Body of pancreas (tissue), 4 donors: ENCODE measurements at regions not wholly inside any gene's neighbourhood (a gene's known extent, or its start where the extent isn't known, plus 50 kb on each side); places are given as distances from the start of the nearest gene placed in this dataset.

ENCODE experiments used
- ATAC-seq: fragments of 150-250 bp; one replicate; pipeline ENCODE4 v1.9.1; 2016
- DNase-seq, 4 donors: peaks; one replicate each; pipeline ENCODE4 v3.0.0-alpha.2; 2019
- H3K27ac ChIP-seq, 4 donors: fragments of 200-600 bp; sonication (generic); 1 replicate in 3 of 4; 2 replicates in 1 of 4; pipeline versions ENCODE4 v1.5.1 to v1.6.1; 2016 to 2019; ENCODE audit warnings: mild to moderate bottlenecking in 1 of 4, mixed read lengths in 1 of 4, moderate library complexity in 1 of 4
- H3K27me3 ChIP-seq, 2 donors: fragments of 200-600 bp; sonication (generic); one replicate each; pipeline ENCODE4 v1.6.0; 2016; ENCODE audit warnings: mild to moderate bottlenecking in 1 of 2
- H3K36me3 ChIP-seq, 2 donors: fragments of 200-600 bp; sonication (generic); replicated peaks in 1 of 2; 2 replicates each; pipeline ENCODE4 v1.5.1; 2016; ENCODE audit warnings: low read depth in 2 of 2; ENCODE audit not compliant: insufficient read depth in 1 of 2
- H3K4me1 ChIP-seq: fragments of 200-600 bp; sonication (generic); one replicate; pipeline ENCODE4 v1.6.0; 2016
- H3K4me3 ChIP-seq, 2 donors: fragments of 200-600 bp; sonication (generic); 1 replicate in 1 of 2; 2 replicates in 1 of 2; pipeline ENCODE4 v1.5.1; 2016 to 2019
- H3K9me3 ChIP-seq, 3 donors: fragments of 200-600 bp; sonication (generic); 1 replicate in 2 of 3; 2 replicates in 1 of 3; pipeline ENCODE4 v1.5.1; 2016
- POLR2A ChIP-seq, 3 donors: fragments of 450-650 bp; IDR thresholded peaks; one replicate each; pipeline ENCODE4 v1.6.1; 2016; ENCODE audit warnings: antibody characterized with exemption in 3 of 3, mild to moderate bottlenecking in 2 of 3
- WGBS, 2 donors: methylation state at CpG; one replicate each; pipeline ENCODE4 v1.1.5; 2017; 5-methylcytosine and 5-hydroxymethylcytosine counted together
- intact Hi-C: fragments of 100-400 bp; cut with DNase I; formaldehyde crosslinking; loops from one replicate; pipeline ENCODE4 v1.15.1; 2023
- TF ChIP-seq, protein P1 (sequence below), 7 experiments: fragments of 450-650 bp in 4 of 7; fragments of 200-600 bp in 3 of 7; sonication (generic) in 3 of 7; IDR thresholded peaks; one replicate each; pipeline ENCODE4 v1.5.1; 2016 to 2019; ENCODE audit warnings: antibody characterized with exemption in 7 of 7

DNA sequence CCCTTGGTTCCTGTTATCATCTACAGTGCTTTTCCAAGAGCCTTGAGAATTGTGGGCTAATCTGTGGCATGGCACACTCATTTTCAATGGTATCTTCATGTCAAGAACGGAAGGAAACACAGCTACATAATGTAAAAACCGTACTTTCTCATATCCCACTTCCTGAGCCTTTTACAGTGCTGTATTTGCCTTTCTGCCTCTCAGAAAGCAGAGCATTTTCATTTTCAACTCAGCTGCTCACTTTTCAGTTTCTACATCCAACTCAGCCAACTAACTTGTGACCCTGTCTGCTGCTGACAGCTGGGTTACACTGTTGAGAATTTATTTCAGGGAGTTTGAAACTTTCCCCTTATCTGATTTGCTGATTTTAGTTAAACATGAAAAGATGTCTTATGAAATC is 875.8 kb upstream of the KCND2 start:
- Histone ChIP-seq H3K4me1 (no peaks in the 10 kb centered on the region), H3K36me3 (no peaks in the 10 kb centered on the region), H3K27me3 (no peaks in the 10 kb centered on the region), H3K9me3 (no peaks in the 10 kb centered on the region), H3K4me3 (no peak overlapping the region), H3K27ac (no peak overlapping the region)
- 55 to 65% methylated on average over 2 of the region's 2 CpGs for WGBS, 2 donors
- TF ChIP-seq, protein P1, sequence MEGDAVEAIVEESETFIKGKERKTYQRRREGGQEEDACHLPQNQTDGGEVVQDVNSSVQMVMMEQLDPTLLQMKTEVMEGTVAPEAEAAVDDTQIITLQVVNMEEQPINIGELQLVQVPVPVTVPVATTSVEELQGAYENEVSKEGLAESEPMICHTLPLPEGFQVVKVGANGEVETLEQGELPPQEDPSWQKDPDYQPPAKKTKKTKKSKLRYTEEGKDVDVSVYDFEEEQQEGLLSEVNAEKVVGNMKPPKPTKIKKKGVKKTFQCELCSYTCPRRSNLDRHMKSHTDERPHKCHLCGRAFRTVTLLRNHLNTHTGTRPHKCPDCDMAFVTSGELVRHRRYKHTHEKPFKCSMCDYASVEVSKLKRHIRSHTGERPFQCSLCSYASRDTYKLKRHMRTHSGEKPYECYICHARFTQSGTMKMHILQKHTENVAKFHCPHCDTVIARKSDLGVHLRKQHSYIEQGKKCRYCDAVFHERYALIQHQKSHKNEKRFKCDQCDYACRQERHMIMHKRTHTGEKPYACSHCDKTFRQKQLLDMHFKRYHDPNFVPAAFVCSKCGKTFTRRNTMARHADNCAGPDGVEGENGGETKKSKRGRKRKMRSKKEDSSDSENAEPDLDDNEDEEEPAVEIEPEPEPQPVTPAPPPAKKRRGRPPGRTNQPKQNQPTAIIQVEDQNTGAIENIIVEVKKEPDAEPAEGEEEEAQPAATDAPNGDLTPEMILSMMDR (IDR thresholded peaks at IDR 0.05): no peak
- TF ChIP-seq POLR2A (IDR thresholded peaks at IDR 0.05): no peak
- no peak for ATAC-seq
- intact Hi-C loops: no loop called here
- DNase-seq: no peak

- Histone ChIP-seq H3K36me3 (no peaks in the 10 kb centered on the region), H3K9me3 (no peaks in the 10 kb centered on the region), H3K4me1 (no peaks in the 10 kb centered on the region), H3K4me3 (no peak overlapping the region), H3K27me3 (no peaks in the 10 kb centered on the region), H3K27ac (no peak overlapping the region)
- intact Hi-C loops: no loop called here
- no peak for TF ChIP-seq POLR2A (IDR thresholded peaks at IDR 0.05)
- TF ChIP-seq, protein P1 (IDR thresholded peaks at IDR 0.05): no peak
- WGBS, 2 donors: 89 to 91% methylated on average over 1 of the region's 1 CpG
- DNase-seq (no peak), ATAC-seq (no peak)
Measured at GRCh38 chr7:119408596-119408995, 864.4 kb upstream of the KCND2 start.

- ATAC-seq: no peak
- H3K4me1 ChIP-seq: no peaks in the 10 kb centered on the region
- H3K4me3 ChIP-seq: no peak overlapping the region
- 92 to 100% methylated on average over 5 to 22 of the region's 22 CpGs for WGBS, 2 donors
- H3K27me3 ChIP-seq: no peaks in the 10 kb centered on the region
- no peaks in the 10 kb centered on the region for H3K9me3 ChIP-seq
- no peak overlapping the region for H3K27ac ChIP-seq
- no peak for DNase-seq
- TF ChIP-seq, protein P1 (IDR thresholded peaks at IDR 0.05): no peak
- TF ChIP-seq POLR2A (IDR thresholded peaks at IDR 0.05): no peak
- no peaks in the 10 kb centered on the region for H3K36me3 ChIP-seq
- intact Hi-C loops: no loop called here
Measured at GRCh38 chr7:119413314-119413805, 859.6 kb upstream of the KCND2 start.

DNA sequence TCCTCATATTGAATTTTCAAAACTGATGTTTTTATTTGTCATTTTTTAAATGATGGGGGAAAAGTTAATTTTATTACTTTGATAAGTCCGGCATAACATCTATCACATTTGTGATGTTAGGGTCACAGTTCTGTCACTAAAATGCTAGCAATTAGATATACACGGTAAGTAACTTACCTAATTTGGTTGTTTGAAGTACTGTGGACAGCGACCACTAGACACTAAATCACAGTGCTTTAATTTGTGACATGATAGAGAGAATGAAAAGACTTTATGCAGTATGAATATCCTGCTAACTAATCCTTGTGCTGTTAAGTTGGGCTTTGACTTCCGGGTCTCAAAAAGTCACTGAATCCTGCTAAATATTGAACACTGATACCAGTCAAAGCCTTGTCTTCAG is 857.3 kb upstream of the KCND2 start:
- Histone ChIP-seq H3K36me3 (no peaks in the 10 kb centered on the region), H3K27me3 (no peaks in the 10 kb centered on the region), H3K27ac (no peak overlapping the region), H3K4me1 (no peaks in the 10 kb centered on the region), H3K9me3 (no peaks in the 10 kb centered on the region), H3K4me3 (no peak overlapping the region)
- no peak for DNase-seq
- ATAC-seq: no peak
- TF ChIP-seq, protein P1 (IDR thresholded peaks at IDR 0.05): no peak
- no peak for TF ChIP-seq POLR2A (IDR thresholded peaks at IDR 0.05)
- intact Hi-C loops: no loop called here
- 69 to 71% methylated on average over 4 of the region's 4 CpGs for WGBS, 2 donors

DNA sequence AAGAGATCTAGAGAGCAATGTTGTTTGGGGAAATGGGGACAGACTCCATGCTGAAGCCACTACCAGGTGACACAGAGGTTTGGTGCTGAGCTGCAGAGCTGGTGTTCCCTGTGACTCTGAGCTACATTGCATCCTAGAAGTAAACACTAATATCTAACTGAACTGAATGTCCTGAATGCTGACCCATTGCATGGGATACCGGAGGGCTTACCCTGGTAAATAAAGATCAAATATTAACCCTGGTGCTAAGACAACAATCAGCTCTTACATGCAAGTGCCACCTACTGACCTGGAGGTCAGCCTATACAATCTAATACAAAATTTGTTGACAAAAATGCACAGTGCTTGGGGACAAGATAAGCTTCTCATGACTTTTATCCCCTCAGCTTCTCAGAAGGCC is 851.3 kb upstream of the KCND2 start:
- Histone ChIP-seq H3K36me3 (no peaks in the 10 kb centered on the region), H3K4me3 (no peak overlapping the region), H3K9me3 (no peaks in the 10 kb centered on the region), H3K27me3 (no peaks in the 10 kb centered on the region), H3K4me1 (no peaks in the 10 kb centered on the region), H3K27ac (no peak overlapping the region)
- DNase-seq: no peak
- TF ChIP-seq, protein P1 (IDR thresholded peaks at IDR 0.05): no peak
- TF ChIP-seq POLR2A (IDR thresholded peaks at IDR 0.05): no peak
- WGBS, 2 donors: 8 to 12% methylated on average over 1 of the region's 1 CpG
- intact Hi-C loops: no loop called here
- ATAC-seq: no peak
